ENCODE measurements at regions not wholly inside any gene's neighbourhood (a gene's known extent, or its start where the extent isn't known, plus 50 kb on each side); places are given as distances from the start of the nearest gene placed in this dataset.

DNA sequence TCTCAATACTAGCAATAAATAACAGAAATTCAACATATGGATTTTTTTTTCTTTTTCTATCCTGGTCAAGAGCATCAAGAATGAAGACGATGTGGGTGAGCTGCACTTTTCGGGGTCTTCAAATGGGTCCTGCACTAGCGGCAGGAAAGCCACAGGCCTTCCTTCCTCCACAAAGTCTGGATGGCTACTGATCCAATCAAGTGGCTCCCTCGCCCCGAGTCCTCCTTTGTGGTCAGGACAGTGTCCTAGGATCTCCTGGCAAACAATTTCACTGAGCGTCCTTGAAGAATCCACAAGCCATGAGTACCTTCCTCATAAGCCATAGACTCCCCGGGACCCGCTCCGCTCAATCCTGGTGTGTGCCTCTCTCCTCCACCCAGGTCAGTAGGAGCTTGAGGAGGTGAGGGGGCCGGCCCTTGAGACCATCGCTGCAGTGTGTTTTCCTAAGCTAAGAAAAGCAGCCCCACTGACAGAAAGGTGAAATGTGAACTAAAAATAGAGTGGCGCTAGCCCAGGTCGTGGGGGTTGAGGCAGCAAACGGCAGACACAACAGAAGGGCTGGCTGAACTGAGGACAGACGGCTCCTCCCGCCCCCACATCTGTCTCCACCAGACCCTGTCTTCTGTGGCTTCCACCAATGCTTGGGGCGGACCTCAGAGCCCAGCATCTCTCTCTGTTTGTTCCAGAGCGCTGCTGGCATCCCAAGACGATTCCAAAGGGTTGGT, 202.3 kb downstream of the HERPUD2 start:
- TF ChIP-seq, protein P1, sequence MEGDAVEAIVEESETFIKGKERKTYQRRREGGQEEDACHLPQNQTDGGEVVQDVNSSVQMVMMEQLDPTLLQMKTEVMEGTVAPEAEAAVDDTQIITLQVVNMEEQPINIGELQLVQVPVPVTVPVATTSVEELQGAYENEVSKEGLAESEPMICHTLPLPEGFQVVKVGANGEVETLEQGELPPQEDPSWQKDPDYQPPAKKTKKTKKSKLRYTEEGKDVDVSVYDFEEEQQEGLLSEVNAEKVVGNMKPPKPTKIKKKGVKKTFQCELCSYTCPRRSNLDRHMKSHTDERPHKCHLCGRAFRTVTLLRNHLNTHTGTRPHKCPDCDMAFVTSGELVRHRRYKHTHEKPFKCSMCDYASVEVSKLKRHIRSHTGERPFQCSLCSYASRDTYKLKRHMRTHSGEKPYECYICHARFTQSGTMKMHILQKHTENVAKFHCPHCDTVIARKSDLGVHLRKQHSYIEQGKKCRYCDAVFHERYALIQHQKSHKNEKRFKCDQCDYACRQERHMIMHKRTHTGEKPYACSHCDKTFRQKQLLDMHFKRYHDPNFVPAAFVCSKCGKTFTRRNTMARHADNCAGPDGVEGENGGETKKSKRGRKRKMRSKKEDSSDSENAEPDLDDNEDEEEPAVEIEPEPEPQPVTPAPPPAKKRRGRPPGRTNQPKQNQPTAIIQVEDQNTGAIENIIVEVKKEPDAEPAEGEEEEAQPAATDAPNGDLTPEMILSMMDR (conservative IDR thresholded peaks at IDR 0.05): no peak
- no peak for TF ChIP-seq ZFX (IDR thresholded peaks at IDR 0.05)
